HG03457 (cell line): ENCODE measurements at regions not wholly inside any gene's neighbourhood (a gene's known extent, or its start where the extent isn't known, plus 50 kb on each side); places are given as distances from the start of the nearest gene placed in this dataset.
"Not testable (repeated sequence)": the region's sequence is repeated elsewhere in the genome, so short reads cannot be mapped to it uniquely, and the experiment has no call there.

Experiments used
- ATAC-seq: cut with Tn5 transposase; IDR thresholded peaks from one replicate; pipeline ENCODE4 v1.9.1; 2021; ENCODE audit warnings: moderate number of reproducible peaks; ENCODE audit not compliant: unreplicated experiment

DNA sequence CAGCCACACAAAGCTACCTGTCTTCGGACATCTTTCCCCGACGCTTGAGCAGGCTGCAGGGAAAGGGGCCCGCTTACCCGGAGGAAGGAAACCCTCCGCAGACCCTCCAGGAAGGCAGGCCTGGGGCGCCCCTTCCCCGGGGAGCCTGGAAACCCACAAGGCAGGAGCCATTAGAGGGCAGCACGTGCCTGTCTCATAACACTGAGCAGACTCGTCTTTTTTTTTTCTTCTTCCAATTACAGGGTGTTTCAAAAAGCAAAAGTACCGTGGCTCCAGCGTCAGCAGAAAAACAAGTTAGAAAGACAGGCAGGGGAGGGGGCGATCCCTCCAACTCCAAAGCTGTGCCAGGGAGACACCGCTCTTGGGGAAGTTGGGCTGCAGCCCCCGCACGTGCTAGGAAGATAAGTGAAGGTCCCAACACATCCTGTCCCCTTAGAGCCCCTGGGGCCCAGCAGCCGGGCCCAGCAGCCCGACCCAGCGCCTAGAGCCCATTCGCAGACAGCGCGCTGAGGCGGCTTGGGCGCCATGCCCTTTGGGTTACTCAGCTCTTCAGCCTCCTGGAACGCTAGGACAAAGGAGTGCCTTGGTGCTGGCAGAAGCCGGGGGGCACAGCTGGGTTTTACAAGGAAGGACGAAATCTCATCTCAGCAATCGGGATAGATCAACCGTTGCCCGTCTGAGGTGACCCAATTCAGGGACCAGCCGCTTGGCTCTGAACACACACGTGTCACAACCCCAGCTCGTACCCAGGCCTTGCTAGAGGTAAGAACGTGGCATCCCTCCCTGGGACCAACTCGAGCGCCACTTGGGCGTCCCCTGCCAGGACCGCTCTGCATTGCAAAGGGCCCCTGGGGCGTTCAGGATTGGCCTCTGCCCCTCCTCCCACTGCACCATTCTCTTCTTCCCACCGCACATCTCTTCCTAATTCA lies 136.3 kb downstream of the LY86 start:
- no peak for ATAC-seq

DNA sequence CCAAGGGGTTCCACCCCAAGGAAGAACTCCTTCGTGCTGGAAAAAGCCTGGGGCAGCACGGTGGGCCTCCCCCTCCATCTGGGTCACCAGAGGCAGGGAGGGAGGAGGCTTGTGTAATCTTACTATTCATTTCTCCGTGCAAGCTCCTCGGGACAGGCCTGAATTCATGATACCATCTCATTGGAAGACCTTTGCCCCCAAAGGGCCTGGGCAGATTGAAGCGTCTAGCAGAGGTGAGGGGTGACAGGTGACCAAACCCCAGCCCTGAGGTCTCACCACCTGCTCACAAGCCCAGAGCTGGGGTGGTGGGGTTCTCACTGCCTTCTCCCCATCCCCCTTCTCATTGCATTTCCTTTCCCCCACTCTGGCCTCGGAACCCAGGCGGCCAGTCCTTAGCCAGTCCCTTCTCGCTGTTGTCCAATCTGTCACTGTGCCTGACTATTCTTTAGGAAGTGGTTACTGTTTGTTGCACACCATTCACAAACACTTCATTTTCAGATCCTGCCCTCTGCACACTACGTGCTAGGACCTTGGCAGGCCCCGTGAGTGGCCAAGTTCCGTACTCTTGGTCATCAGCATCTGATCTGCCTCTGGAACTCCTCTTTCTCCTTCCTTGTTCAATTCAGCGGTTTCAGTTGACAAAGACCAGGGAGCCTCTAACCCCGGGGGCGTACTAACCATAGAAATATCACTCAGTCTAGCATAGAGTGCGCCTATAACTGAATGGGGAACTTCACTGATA lies 137.1 kb downstream of the LY86 start:
- ATAC-seq = no peak

DNA sequence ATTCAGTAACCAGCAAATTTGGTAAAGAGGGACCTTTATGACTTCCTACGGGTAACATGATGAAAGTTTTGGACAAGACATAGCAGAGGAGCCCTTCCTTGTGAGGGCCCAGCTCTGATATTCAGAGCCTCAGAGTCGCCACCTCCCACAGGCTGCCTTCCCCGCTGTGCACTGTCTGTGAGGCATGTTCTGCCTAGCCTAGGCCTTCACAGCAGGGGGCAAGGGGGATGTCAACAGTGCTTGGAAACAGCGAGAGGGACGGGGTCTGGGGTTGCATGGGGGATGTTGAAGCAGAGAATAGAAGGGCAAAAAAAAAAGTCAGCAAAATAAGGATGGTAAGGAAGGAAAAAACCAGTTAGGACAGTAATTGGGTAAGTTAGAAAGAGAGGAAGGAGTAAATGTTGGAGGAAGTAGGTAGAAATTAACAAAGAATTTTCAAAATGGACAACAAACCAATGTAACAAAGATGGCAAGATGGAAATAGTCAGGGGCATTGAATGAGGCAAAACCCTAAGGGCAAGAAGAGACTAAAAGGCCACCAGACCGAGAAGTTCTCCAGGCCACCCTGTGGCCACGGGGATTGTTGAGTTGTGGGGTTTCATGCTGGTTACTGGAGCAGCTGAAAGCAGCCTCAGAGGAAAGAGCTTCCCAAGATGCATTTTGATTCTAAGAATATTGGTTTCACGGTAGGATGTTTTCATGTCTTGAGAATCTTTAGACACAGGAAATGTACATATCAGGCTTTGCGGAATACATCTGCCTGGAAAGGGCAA lies 139.8 kb downstream of the LY86 start:
- ATAC-seq = no peak

DNA sequence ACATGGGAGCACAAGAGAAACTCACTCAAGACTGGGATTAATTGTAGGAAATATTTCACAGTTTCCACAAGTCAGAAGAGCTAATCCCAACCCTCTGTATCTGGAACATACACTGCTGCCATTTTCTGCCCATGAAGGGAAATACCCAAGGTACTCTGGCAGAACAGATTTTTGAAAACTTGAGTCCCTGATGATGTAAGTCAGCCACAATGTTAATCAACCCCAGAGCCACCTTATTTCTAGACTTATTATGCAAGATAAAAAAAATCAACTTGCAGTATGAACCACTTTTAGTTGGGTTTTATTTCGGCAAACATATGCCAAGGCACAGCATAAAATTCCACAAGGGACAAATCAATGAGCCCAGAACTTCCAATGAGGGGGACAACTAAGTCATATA lies 141.5 kb downstream of the LY86 start:
- ATAC-seq = no peak

DNA sequence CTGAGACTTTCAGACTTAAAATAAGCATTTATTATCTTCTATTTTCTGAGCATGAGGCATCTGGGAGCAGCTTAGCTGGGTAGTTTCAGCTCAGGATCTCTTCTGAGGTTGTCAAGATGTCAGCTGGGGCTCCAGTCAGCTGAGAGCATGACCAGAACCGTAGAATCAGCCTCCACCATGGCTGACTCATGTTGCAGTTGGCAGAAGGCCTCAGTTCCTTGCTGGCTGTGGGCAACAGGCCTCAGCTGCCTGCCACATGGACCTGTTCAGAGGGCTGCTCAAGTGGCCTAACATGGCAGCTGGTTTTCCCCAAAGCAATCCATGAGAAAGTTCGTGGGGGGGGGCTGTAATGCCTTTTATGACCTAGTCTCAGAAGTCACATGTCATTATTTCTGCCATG lies 142.3 kb downstream of the LY86 start:
- ATAC-seq = no peak

DNA sequence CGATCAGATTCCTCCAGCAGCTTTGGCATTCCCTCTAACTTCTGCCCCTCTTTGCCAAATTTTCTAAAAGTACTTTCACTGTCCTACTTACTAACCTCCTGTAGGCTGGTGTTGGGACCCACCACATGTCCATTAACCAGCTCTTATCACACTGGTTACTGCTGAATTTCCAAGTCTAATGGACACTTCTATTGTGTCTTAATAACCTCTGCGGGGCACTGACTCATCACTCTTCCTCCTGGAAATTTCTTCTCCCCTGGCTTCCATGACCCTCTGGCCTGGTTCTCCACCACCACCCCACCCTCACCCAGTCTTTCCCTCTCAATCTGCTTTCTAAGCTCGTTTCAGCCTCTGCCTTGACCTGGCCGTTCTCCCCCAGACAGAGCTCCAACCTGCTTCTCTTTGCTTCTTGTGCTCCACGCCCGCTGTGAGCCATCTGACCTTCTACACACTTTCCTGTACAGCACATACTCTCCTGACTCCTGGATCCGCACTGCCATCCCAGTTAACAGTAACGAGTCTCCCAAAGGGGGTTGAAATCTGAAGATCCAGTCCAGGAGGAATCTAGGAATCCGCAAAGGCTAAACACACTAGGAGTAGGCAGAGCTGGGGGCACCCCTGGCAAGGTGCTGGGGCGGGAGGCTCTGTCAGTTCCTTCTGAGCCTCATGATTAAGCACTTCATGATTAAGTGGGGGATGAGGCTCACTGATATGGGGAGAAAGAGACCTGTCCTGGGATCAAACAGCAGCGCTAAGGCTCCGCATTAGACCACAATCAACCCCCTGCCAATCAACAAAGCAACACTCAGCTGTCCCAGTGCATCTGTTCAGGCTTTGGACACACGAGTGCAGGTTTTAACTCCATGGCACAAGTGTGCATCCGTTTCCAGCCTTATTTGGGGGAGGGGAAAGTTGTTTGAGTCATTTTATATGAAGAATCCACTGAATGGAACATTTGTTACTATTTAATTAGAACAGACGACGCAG lies 146.3 kb downstream of the LY86 start:
- no peak for ATAC-seq

DNA sequence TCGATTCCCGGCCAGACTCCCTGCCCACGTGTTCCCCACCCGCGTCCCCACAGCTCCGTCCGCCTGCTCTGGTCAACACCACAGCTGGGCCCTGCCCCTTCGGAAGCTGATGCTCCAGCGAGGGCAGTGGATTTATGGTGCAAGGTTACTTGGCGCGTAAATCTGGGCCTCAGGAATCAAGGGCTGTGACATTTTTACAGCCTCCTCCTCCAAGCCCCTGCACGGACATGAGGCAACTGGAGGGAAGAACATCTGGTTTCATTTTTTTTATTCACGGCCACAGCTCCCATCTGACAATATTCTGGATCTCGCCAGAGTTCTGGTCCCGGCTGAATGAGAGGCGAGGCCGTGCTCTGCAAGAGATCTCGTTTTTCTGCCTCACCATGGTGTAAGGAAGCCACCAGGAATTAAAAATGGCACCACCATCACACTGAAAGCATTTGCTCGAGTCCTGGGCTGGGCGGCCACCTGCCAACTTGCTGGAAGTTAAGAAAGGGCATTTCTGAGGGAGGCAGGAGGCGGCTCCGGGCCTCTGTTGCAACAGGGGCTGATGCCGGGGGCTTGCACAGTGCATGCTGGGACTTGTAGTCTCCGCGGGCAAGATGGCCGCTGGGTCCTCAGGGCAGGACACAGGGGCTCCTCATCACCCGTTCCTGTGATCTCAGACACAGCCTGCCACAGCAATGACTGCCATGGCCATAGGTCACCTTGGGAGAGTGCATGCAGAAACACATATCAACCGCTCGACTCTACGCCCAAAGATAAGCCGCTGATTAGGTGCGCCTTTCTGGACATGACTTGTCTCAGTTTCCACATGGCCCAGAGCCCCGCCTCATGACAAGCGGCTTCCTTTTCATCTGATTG lies 148.5 kb downstream of the LY86 start:
- no peak for ATAC-seq

DNA sequence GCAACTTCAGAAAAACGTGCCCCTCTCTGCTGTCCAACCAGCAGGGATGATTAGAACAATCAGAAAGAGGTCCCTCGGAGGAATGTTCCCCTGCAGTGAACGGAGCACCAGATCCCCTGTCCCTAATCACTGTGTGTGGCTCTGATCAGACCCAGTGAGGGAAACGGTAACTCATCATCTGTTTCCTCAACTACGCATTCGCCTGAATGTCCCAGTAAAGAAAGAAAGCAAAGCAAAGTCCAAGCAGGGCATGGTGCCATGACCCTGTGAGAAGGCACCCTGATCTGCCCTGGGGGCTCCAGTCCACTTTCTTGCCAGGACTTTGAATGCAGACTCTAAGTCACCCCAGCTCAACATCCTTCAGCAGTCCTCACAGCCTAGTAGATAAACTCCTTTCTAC lies 149.2 kb downstream of the LY86 start:
- no peak for ATAC-seq

DNA sequence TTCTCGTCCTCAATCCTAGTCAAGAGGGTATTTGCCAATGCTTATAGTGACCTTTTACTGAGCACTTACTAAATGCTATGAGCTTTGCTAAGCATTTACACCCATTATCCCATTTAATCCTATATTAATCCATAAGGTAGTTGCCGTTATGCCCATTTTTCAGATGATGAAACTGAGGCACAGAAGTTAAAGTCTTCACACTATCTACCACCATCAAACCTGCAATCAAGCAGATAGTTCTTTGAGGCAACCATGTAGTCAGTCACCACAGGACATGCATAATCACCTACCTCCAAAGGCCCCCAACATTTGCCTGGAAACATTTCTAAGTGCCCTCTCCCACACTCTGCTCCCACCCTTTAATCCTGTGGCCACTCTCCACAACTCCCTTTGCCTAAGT lies 149.6 kb downstream of the LY86 start:
- ATAC-seq = no peak

DNA sequence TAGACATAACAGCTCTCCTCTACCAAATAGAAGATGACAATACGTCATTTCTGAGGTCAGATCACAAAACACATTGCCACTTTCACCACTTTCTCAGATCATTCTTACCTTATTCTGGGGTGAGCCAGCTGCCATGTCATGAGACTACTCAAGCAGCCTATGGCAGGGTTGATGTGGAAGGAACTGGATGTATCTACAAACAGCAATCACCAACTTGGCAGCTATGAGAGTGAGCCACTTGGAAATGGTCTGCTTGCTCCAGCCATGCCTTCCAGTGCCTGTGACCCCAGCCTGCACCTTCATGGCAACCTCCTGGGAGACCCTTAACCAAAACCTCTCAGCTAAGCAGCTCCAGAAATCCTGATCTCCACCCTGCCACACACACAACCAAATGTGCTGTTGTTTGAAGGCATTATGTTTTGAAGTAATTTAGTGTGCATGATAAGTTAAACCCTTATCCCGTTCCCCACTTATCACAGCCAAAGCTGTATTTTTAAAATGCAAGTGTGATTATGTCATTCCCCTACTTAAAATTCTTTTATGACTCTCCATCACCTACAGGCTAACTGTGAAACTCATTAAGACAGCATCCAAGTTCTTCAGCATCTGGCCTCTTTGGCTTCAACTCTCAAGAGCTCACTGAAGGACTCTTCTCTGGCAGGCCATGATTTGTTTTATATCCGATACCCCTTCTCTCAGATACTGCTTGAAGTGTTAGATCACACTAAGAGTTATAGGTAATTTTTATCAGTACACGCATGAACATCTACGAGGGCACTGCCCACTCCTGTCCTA lies 150.6 kb downstream of the LY86 start:
- no peak for ATAC-seq

DNA sequence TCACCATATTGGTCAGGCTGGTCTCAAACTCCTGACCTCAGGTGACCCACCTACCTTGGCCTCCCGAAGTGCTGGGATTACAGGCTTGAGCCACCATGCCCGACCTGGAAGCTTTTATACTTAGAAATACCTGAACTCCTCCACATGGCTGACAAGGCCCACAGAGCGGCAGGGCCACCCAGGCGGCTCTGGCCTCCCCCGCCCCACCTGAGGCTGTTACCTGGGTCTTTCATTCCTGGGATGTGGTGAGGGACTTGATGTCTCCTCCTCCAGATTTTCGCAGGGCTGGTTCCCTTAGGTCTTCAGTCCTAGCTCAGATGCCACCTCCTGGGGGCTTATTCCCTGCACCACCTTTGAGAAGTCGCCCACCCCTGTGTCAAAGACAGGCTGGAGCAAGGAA lies 152.1 kb downstream of the LY86 start:
- no peak for ATAC-seq

DNA sequence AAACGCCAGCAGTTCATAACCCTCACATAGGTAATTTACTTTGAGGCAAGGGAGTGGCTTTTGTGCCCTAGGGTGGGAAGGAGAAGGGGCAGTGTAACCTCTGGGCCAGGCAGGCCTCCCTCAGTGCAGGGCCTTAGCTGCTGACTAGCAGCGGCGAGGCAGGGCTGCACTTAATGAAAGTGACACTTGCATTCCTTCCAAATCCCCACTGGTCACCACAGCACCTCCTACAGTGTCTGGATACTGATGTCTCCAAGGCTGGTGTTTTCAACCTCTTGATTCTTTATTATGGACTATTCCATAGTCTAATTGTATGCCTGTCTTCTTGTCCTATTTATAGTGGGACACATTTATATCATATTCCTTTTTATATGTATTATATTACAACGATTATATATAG lies 152.7 kb downstream of the LY86 start:
- no peak for ATAC-seq

DNA sequence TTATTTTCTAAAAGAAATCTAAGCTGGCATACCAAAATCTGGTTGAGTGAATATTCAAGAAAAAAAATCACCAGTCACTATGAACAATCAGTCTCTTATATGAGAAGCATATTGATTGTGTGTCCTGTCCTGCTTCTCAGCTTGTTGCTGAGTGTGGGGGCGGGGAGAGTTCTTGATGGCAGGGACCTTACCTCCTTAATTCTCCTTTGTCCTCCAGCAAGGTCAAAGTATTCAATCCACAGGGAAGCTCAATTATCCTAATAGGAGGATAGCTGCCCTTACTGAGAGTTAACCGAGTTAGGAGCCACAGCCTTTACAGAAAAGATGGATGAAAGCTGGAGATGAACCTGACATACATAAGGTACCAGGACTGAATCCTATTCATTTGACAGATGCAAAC lies 154.0 kb downstream of the LY86 start:
- ATAC-seq = no peak

DNA sequence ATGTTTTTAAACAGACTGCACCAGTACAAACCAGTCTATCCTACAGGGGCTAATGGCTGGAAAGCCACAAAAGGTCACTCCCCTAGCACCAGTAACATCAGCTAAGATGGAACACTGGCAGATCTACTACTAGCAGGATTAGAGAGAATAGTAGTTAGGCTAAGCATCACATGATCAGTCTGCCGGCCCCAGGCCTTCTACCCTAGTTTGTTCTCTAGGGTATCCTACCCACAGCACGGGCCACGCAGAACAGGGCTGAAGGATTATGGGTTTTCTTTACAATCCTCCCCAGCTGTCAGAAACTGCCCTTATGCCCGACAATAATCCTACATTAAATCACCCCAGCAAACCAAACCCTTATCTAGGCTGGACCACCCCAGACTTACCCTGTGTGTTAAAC lies 156.0 kb downstream of the LY86 start:
- ATAC-seq = no peak

DNA sequence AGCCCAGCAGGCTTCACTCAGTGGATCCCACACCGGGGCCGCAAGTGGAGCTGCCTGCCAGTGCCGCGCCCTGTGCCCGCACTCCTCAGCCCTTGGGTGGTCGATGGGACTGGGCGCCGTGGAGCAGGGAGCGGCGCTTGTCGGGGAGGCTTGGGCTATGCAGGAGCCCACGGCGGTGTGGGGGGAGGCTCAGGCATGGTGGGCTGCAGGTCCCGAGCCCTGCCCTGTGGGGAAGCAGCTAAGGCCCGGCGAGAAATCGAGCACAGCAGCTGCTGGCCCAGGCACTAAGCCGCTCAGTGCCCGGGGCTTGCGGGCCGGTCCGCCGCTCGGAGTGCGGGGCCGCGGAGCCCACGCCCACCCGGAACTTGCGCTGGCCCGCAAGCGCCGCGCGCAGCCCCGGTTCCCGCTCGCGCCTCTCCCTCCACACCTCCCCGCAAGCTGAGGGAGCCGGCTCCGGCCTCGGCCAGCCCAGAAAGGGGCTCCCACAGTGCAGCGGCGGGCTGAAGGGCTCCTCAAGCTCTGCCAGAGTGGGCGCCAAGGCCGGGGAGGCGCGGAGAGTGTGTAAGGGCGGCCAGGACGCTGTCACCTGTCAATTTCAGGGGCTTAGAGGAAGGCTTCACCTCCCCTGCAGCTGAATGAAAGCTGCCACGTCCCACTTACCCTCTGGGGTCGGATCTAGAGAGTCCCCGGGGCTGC lies 157.3 kb downstream of the LY86 start:
- ATAC-seq = not testable (repeated sequence)

DNA sequence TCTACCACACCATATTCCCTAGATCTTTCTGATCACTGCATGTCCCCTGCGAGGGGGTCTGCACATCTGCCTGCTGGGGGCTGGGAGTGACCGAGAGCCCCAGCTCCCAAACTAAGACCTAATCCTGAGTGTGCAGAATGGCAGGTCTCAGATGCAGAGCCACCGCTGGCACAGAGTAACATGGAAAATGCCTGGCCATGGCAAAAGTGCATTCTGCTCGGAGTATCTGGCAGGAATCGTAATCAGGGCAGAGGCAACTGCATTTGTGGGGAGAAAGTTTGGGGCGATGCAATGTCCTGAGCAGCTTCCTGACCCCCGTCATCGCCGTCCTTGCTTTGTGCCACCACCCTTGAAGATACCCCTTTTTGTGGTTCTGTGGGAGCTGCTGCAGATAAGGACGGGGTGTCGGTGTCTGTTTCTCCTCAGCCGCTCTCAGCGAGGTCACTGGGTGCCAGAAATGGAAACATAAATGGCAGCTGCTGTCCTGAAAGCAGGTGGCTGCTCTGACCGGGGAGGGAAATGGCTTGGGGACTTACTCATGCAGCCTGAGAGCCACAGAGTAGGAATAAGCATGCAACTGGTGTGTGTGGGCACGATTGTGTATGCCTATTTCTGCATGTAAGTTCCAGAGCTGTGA lies 157.9 kb downstream of the LY86 start:
- ATAC-seq = no peak

DNA sequence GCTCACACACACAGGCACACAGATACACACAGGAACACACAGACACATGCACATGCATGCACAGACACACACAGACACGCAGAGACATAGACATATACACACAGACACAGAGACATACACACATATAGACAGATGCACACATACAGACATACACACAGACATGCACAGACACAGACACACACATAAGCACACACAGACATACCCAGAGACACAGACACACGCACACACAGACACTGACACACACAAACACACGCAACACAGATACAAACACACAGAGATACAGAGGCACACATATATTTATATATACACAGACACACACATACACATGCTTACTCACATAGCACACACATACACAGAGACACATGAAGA lies 158.4 kb downstream of the LY86 start:
- ATAC-seq = no peak

DNA sequence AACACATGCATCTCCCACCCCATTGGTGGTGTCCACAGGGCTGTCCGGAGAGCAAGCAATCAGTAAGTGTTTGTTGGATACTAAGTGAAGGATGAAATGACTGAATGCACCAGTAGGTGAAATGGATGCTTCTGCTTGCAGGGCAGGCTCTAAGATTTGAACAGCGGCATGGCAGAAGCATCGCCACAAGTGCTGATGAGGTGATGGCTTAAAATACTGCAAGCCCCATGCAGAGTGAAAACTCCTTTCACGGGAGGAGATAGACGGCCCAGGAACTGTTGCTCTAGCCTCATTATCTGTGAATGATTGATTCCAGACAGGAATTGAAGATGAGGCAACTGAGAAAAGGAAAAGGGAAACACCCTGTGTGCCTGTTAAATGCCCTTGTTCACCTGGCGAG lies 158.9 kb downstream of the LY86 start:
- ATAC-seq = no peak
